22Rv1 (cell line): ENCODE measurements at regions not wholly inside any gene's neighbourhood (a gene's known extent, or its start where the extent isn't known, plus 50 kb on each side); places are given as distances from the start of the nearest gene placed in this dataset.

Experiments
- CTCF ChIP-seq: fragments of 450-650 bp; IDR thresholded peaks from 2 replicates; pipeline ENCODE4 v1.5.1; 2017; ENCODE audit warnings: mild to moderate bottlenecking
- ZFX ChIP-seq: fragments of 450-650 bp; IDR thresholded peaks from 2 replicates; pipeline ENCODE4 v1.6.1; 2017; ENCODE audit warnings: antibody characterized with exemption, borderline replicate concordance

- TF ChIP-seq CTCF (no peak), ZFX (no peak)
These were observed 254.6 kb downstream of the BRINP1 start for GRCh38 chr9:119114681-119115080.
